ENCODE measurements at regions not wholly inside any gene's neighbourhood (a gene's known extent, or its start where the extent isn't known, plus 50 kb on each side); places are given as distances from the start of the nearest gene placed in this dataset.

- DNase-seq (no peak), ATAC-seq (no peak)
- no peaks in the 10 kb centered on the region for H3K9me3 ChIP-seq
- no peaks in the 10 kb centered on the region for H3K4me1 ChIP-seq
- intact Hi-C loops (cut with DNase I): no loop called here
- no peak for TF ChIP-seq CTCF (IDR thresholded peaks at IDR 0.05)
- no peak overlapping the region for H3K27ac ChIP-seq
- H3K27me3 ChIP-seq: no peaks in the 10 kb centered on the region
- no peaks in the 10 kb centered on the region for H3K36me3 ChIP-seq
- no peak overlapping the region for H3K4me3 ChIP-seq
Measured at GRCh38 chr1:177568622-177569021, 397.9 kb downstream of the BRINP2 start.

GRCh38 chr1:177567393-177567792, 396.6 kb downstream of the BRINP2 start:
- Histone ChIP-seq H3K27ac (no peak overlapping the region), H3K9me3 (no peaks in the 10 kb centered on the region), H3K4me1 (no peaks in the 10 kb centered on the region), H3K4me3 (no peak overlapping the region), H3K27me3 (no peaks in the 10 kb centered on the region), H3K36me3 (no peaks in the 10 kb centered on the region)
- intact Hi-C loops (cut with DNase I): no loop called here
- DNase-seq (no peak), ATAC-seq (no peak)
- peak; percentile 10 for TF ChIP-seq CTCF (IDR thresholded peaks at IDR 0.05)

- no peak for TF ChIP-seq CTCF (IDR thresholded peaks at IDR 0.05)
- H3K27ac ChIP-seq: no peak overlapping the region
- ATAC-seq (no peak), DNase-seq (no peak)
- no peaks in the 10 kb centered on the region for H3K9me3 ChIP-seq
- H3K36me3 ChIP-seq: no peaks in the 10 kb centered on the region
- intact Hi-C loops (cut with DNase I): no loop called here
- H3K4me3 ChIP-seq: no peak overlapping the region
- no peaks in the 10 kb centered on the region for H3K27me3 ChIP-seq
- H3K4me1 ChIP-seq: no peaks in the 10 kb centered on the region
Measured at GRCh38 chr1:177566495-177566894, 395.7 kb downstream of the BRINP2 start.

- ATAC-seq (no peak), DNase-seq (no peak)
- intact Hi-C loops (cut with DNase I): no loop called here
- no peak for TF ChIP-seq CTCF (IDR thresholded peaks at IDR 0.05)
- H3K27me3 ChIP-seq: no peaks in the 10 kb centered on the region
- no peaks in the 10 kb centered on the region for H3K9me3 ChIP-seq
- no peaks in the 10 kb centered on the region for H3K4me1 ChIP-seq
- no peak overlapping the region for H3K27ac ChIP-seq
- H3K4me3 ChIP-seq: no peak overlapping the region
- H3K36me3 ChIP-seq: no peaks in the 10 kb centered on the region
Measured at GRCh38 chr1:177561436-177561835, 390.7 kb downstream of the BRINP2 start.

- H3K27me3 ChIP-seq: no peaks in the 10 kb centered on the region
- TF ChIP-seq CTCF (IDR thresholded peaks at IDR 0.05): no peak
- no peak overlapping the region for H3K4me3 ChIP-seq
- H3K9me3 ChIP-seq: no peaks in the 10 kb centered on the region
- ATAC-seq (no peak), DNase-seq (no peak)
- H3K36me3 ChIP-seq: no peaks in the 10 kb centered on the region
- no peaks in the 10 kb centered on the region for H3K4me1 ChIP-seq
- intact Hi-C loops (cut with DNase I): no loop called here
- H3K27ac ChIP-seq: no peak overlapping the region
Measured at GRCh38 chr1:177558372-177558771, 387.6 kb downstream of the BRINP2 start.

GRCh38 chr1:177556163-177556562, 385.4 kb downstream of the BRINP2 start:
- no peaks in the 10 kb centered on the region for H3K36me3 ChIP-seq

More at GRCh38 chr1:177556163-177556562, 385.4 kb downstream of the BRINP2 start:
- no peak overlapping the region for H3K4me3 ChIP-seq
- ATAC-seq (no peak), DNase-seq (no peak)
- no peak overlapping the region for H3K27ac ChIP-seq
- intact Hi-C loops (cut with DNase I): no loop called here
- no peaks in the 10 kb centered on the region for H3K4me1 ChIP-seq
- TF ChIP-seq CTCF (IDR thresholded peaks at IDR 0.05): no peak
- H3K9me3 ChIP-seq: no peaks in the 10 kb centered on the region
- H3K27me3 ChIP-seq: no peaks in the 10 kb centered on the region
